NCI-H460 (cell line): ENCODE measurements at regions not wholly inside any gene's neighbourhood (a gene's known extent, or its start where the extent isn't known, plus 50 kb on each side); places are given as distances from the start of the nearest gene placed in this dataset.

Source experiments
- DNase-seq: peaks from one replicate; pipeline ENCODE4 v3.0.0-alpha.2; 2016; ENCODE audit warnings: low read depth; ENCODE audit errors: extremely low read depth

- DNase-seq = no peak
Measured at GRCh38 chr22:49476800-49477400, 350.8 kb downstream of the BRD1 start.

GRCh38 chr22:49476176-49476575 is 351.5 kb downstream of the BRD1 start:
- DNase-seq = no peak

GRCh38 chr22:49475253-49475652 is 352.4 kb downstream of the BRD1 start:
- no peak for DNase-seq

- no peak for DNase-seq
Measured at GRCh38 chr22:49473286-49473685, 354.4 kb downstream of the BRD1 start.

- DNase-seq = no peak
Measured at GRCh38 chr22:49470741-49471503, 356.8 kb downstream of the BRD1 start.

GRCh38 chr22:49469896-49470740 is 357.6 kb downstream of the BRD1 start:
- no peak for DNase-seq

- no peak for DNase-seq
Measured at GRCh38 chr22:49468487-49469198, 359.0 kb downstream of the BRD1 start.

GRCh38 chr22:49466878-49467595 is 360.6 kb downstream of the BRD1 start:
- DNase-seq = no peak

- no peak for DNase-seq
Measured at GRCh38 chr22:49464037-49464436, 363.6 kb downstream of the BRD1 start.

- no peak for DNase-seq
Measured at GRCh38 chr22:49462795-49463194, 364.9 kb downstream of the BRD1 start.

- DNase-seq = no peak
Measured at GRCh38 chr22:49462291-49462690, 365.4 kb downstream of the BRD1 start.

- DNase-seq = no peak
Measured at GRCh38 chr22:49461674-49462073, 366.0 kb downstream of the BRD1 start.

- DNase-seq = no peak
Measured at GRCh38 chr22:49460592-49461281, 366.9 kb downstream of the BRD1 start.

GRCh38 chr22:49460091-49460490 is 367.6 kb downstream of the BRD1 start:
- no peak for DNase-seq

- DNase-seq = no peak
Measured at GRCh38 chr22:49458708-49459099, 369.0 kb downstream of the BRD1 start.

- DNase-seq = no peak
Measured at GRCh38 chr22:49457946-49458707, 369.5 kb downstream of the BRD1 start.

GRCh38 chr22:49457146-49457545 is 370.5 kb downstream of the BRD1 start:
- no peak for DNase-seq

- no peak for DNase-seq
Measured at GRCh38 chr22:49455595-49455994, 372.1 kb downstream of the BRD1 start.

- DNase-seq = no peak
Measured at GRCh38 chr22:49454726-49455125, 372.9 kb downstream of the BRD1 start.
